GM21619 (cell line): ENCODE measurements at regions not wholly inside any gene's neighbourhood (a gene's known extent, or its start where the extent isn't known, plus 50 kb on each side); places are given as distances from the start of the nearest gene placed in this dataset.

Experiments
- ATAC-seq: cut with Tn5 transposase; IDR thresholded peaks from one replicate; pipeline ENCODE4 v1.9.1; 2021; ENCODE audit not compliant: unreplicated experiment

GRCh38 chr12:31783996-31784645 lies 55.3 kb upstream of the AMN1 start:
- no peak for ATAC-seq

- no peak for ATAC-seq
Observed at GRCh38 chr12:31783556-31783955, 54.7 kb upstream of the AMN1 start.

- ATAC-seq, result no peak
Observed at GRCh38 chr12:31781894-31782540, 53.2 kb upstream of the AMN1 start.

- no peak for ATAC-seq
Observed at GRCh38 chr12:31780096-31780495, 51.3 kb upstream of the AMN1 start.

- no peak for ATAC-seq
Observed at GRCh38 chr12:31778687-31779086, 49.9 kb upstream of the AMN1 start.
